OCI-LY3 (cell line): ENCODE measurements at regions not wholly inside any gene's neighbourhood (a gene's known extent, or its start where the extent isn't known, plus 50 kb on each side); places are given as distances from the start of the nearest gene placed in this dataset.

Experiments
- H2AFZ ChIP-seq: fragments of 200-600, 300-600 bp; shearing (Covaris generic); 2 replicates; pipeline ENCODE4 v1.6.0; 2014; ENCODE audit warnings: antibody characterized with exemption, low read depth, low read length
- H3K27ac ChIP-seq: fragments of 200-600, 300-600 bp; sonication (generic); 2 replicates; pipeline ENCODE4 v1.5.1; 2014; ENCODE audit warnings: mild to moderate bottlenecking, low read length, moderate library complexity, mixed read lengths
- H3K27me3 ChIP-seq: fragments of 200-600, 300-600 bp; sonication (generic); 2 replicates; pipeline ENCODE4 v1.6.1; 2014; ENCODE audit warnings: low read depth, low read length, mixed read lengths
- H3K36me3 ChIP-seq: fragments of 200-600, 300-600 bp; sonication (generic); replicated peaks from 2 replicates; pipeline ENCODE3; 2014; ENCODE audit warnings: low read depth, low read length, mixed read lengths
- H3K4me1 ChIP-seq: fragments of 300-600, 200-600 bp; sonication (generic); 2 replicates; pipeline ENCODE4 v1.6.1; 2014; ENCODE audit warnings: low read length, mixed read lengths
- H3K4me2 ChIP-seq: fragments of 200-600, 300-600 bp; sonication (generic); 2 replicates; pipeline ENCODE4 v1.6.1; 2014; ENCODE audit warnings: low read length, mixed read lengths
- H3K4me3 ChIP-seq: fragments of 300-600, 200-600 bp; sonication (generic); 2 replicates; pipeline ENCODE4 v1.5.1; 2014; ENCODE audit warnings: antibody characterized with exemption, mild to moderate bottlenecking, low read length, moderate library complexity
- H3K79me2 ChIP-seq: fragments of 300-600, 200-600 bp; shearing (Covaris generic); 2 replicates; pipeline ENCODE4 v1.6.1; 2014; ENCODE audit warnings: mild to moderate bottlenecking, low read length, mixed read lengths
- H3K9ac ChIP-seq: fragments of 300-600, 200-600 bp; shearing (Covaris generic); 2 replicates; pipeline ENCODE4 v1.6.0; 2014; ENCODE audit warnings: mild to moderate bottlenecking, low read length, moderate library complexity
- H3K9me3 ChIP-seq: fragments of 200-600, 300-600 bp; shearing (Covaris generic); 2 replicates; pipeline ENCODE4 v1.6.1; 2014; ENCODE audit warnings: low read length, mixed read lengths; ENCODE audit not compliant: insufficient read depth
- H4K20me1 ChIP-seq: fragments of 200-600, 300-600 bp; sonication (generic); 2 replicates; pipeline ENCODE4 v1.6.1; 2016; ENCODE audit warnings: low read length, mixed read lengths; ENCODE audit not compliant: insufficient read depth
- CTCF ChIP-seq: fragments of 200-600, 300-600 bp; sonication (generic); IDR thresholded peaks from 2 replicates; pipeline ENCODE4 v1.5.1; 2014; ENCODE audit warnings: antibody characterized with exemption, low read length, low read depth
- EZH2phosphoT487 ChIP-seq: fragments of 200-600 bp; shearing (Covaris generic); IDR thresholded peaks from 2 replicates; pipeline ENCODE4 v1.6.1; 2018; ENCODE audit warnings: antibody characterized with exemption, mixed run types, low read depth

GRCh38 chr12:4117386-4118016, 156.1 kb upstream of the CCND2 start:
- Histone ChIP-seq H3K4me2 (peak overlapping the region; percentile 100), H3K27me3 (no peaks in the 10 kb centered on the region)

GRCh38 chr12:4116251-4117111, 157.1 kb upstream of the CCND2 start:
- H2AFZ ChIP-seq, result no peak overlapping the region
- TF ChIP-seq EZH2phosphoT487, result no peak
- no peak for TF ChIP-seq CTCF
- peaks cover 88% of the 10 kb centered on the region for H3K4me1 ChIP-seq
- H3K36me3 ChIP-seq, result peaks cover 4% of the 10 kb centered on the region
- H4K20me1 ChIP-seq, result no peaks in the 10 kb centered on the region
- H3K79me2 ChIP-seq, result peaks cover 26% of the 10 kb centered on the region
- H3K4me2 ChIP-seq, result peak overlapping the region; percentile 100
- no peaks in the 10 kb centered on the region for H3K27me3 ChIP-seq
- H3K9me3 ChIP-seq, result no peaks in the 10 kb centered on the region
- peak overlapping the region; percentile 100 for H3K9ac ChIP-seq
- H3K4me3 ChIP-seq, result peak overlapping the region; percentile 77
- peak overlapping the region; percentile 100 for H3K27ac ChIP-seq

More at GRCh38 chr12:4117386-4118016, 156.1 kb upstream of the CCND2 start:
- Histone ChIP-seq H3K4me3 (peak overlapping the region; percentile 77), H3K36me3 (peaks cover 4% of the 10 kb centered on the region), H4K20me1 (no peaks in the 10 kb centered on the region), H2AFZ (no peak overlapping the region), H3K9ac (peak overlapping the region; percentile 100), H3K79me2 (peaks cover 26% of the 10 kb centered on the region), H3K9me3 (no peaks in the 10 kb centered on the region), H3K27ac (peak overlapping the region; percentile 100), H3K4me1 (peaks cover 82% of the 10 kb centered on the region)
- TF ChIP-seq CTCF, result peak; percentile 40
- TF ChIP-seq EZH2phosphoT487, result no peak

- no peaks in the 10 kb centered on the region for H3K36me3 ChIP-seq
- peak overlapping the region; percentile 100 for H3K27ac ChIP-seq
- no peaks in the 10 kb centered on the region for H3K9me3 ChIP-seq
- peaks cover 26% of the 10 kb centered on the region for H3K79me2 ChIP-seq
- H3K27me3 ChIP-seq, result no peaks in the 10 kb centered on the region
- H3K4me2 ChIP-seq, result peak overlapping the region; percentile 100
- H3K9ac ChIP-seq, result peak overlapping the region; percentile 100
- peak overlapping the region; percentile 77 for H3K4me3 ChIP-seq
- no peak overlapping the region for H2AFZ ChIP-seq
- H4K20me1 ChIP-seq, result no peaks in the 10 kb centered on the region
- peaks cover 88% of the 10 kb centered on the region for H3K4me1 ChIP-seq
- TF ChIP-seq EZH2phosphoT487, result no peak
- TF ChIP-seq CTCF, result peak; percentile 52
Measured at GRCh38 chr12:4115570-4115969, 158.0 kb upstream of the CCND2 start.

- Histone ChIP-seq H3K4me2 (peak overlapping the region; percentile 100), H3K4me3 (peak overlapping the region; percentile 77), H3K36me3 (no peaks in the 10 kb centered on the region), H3K79me2 (peaks cover 26% of the 10 kb centered on the region), H3K9ac (peak overlapping the region; percentile 100), H3K9me3 (no peaks in the 10 kb centered on the region), H2AFZ (no peak overlapping the region), H4K20me1 (no peaks in the 10 kb centered on the region), H3K27ac (peak overlapping the region; percentile 100), H3K27me3 (no peaks in the 10 kb centered on the region), H3K4me1 (peaks cover 88% of the 10 kb centered on the region)
- TF ChIP-seq CTCF (no peak), EZH2phosphoT487 (no peak)
Measured at GRCh38 chr12:4114986-4115385, 158.6 kb upstream of the CCND2 start.
